ENCODE measurements at regions not wholly inside any gene's neighbourhood (a gene's known extent, or its start where the extent isn't known, plus 50 kb on each side); places are given as distances from the start of the nearest gene placed in this dataset.
A peak's percentile ranks its signal among the peaks of the same experiment; 100 is the strongest.

- DNase-seq, result no peak
Measured at GRCh38 chr1:244952940-244953339, 88.6 kb upstream of the HNRNPU start.

GRCh38 chr1:244952280-244952933 is 88.1 kb upstream of the HNRNPU start:
- no peak for DNase-seq

- DNase-seq, result no peak
Measured at GRCh38 chr1:244948416-244948815, 84.1 kb upstream of the HNRNPU start.

- no peak for DNase-seq
Measured at GRCh38 chr1:244945109-244945671, 80.8 kb upstream of the HNRNPU start.

GRCh38 chr1:244941121-244941520 is 76.8 kb upstream of the HNRNPU start:
- no peak for DNase-seq

GRCh38 chr1:244937099-244937498 is 72.8 kb upstream of the HNRNPU start:
- DNase-seq, result no peak

GRCh38 chr1:244920911-244921761 is 56.8 kb upstream of the HNRNPU start:
- DNase-seq, result no peak

- no peak for DNase-seq
Measured at GRCh38 chr1:244919320-244920282, 55.3 kb upstream of the HNRNPU start.

GRCh38 chr1:244918421-244919319 is 54.3 kb upstream of the HNRNPU start:
- DNase-seq, result peak in 48 of 56 donors; percentile 1 to 73 (median 39)

GRCh38 chr1:244917073-244917670 is 52.8 kb upstream of the HNRNPU start:
- peak in 6 of 56 donors; percentile 0 to 26 (median 2) for DNase-seq

GRCh38 chr1:244915736-244916135 is 51.4 kb upstream of the HNRNPU start:
- no peak for DNase-seq

GRCh38 chr1:244914761-244915160 is 50.4 kb upstream of the HNRNPU start:
- no peak for DNase-seq

All from nucleus accumbens (tissue), 56 donors.